HG03097 (cell line): ENCODE measurements at regions not wholly inside any gene's neighbourhood (a gene's known extent, or its start where the extent isn't known, plus 50 kb on each side); places are given as distances from the start of the nearest gene placed in this dataset.
"Not testable (repeated sequence)": the region's sequence is repeated elsewhere in the genome, so short reads cannot be mapped to it uniquely, and the experiment has no call there.

ENCODE experiments used
- ATAC-seq: cut with Tn5 transposase; IDR thresholded peaks from one replicate; pipeline ENCODE4 v1.9.1; 2021; ENCODE audit not compliant: unreplicated experiment, low FRiP score

DNA sequence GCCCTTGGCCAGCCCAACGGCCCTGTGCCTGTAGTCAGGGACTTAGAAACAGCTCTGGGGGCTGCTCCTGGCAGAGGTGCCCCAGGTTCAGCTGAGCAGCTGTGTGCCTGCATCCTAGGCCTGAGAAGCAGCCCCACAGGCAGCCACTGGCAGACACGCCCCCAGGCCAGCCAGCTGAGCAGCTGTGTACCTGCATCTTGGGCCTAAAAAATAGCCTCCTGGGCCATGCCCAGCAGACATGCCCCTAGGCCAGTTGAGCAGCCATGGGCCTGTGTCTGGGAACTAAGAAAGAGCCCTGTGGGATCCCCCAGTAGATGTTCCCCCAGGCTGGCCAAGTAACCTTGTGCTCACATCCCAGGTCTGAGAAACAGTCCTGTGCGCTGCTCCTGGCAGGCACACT is 64.0 kb downstream of the TBR1 start:
- no peak for ATAC-seq

GRCh38 chr2:161481619-161482018 is 65.5 kb downstream of the TBR1 start:
- no peak for ATAC-seq

DNA sequence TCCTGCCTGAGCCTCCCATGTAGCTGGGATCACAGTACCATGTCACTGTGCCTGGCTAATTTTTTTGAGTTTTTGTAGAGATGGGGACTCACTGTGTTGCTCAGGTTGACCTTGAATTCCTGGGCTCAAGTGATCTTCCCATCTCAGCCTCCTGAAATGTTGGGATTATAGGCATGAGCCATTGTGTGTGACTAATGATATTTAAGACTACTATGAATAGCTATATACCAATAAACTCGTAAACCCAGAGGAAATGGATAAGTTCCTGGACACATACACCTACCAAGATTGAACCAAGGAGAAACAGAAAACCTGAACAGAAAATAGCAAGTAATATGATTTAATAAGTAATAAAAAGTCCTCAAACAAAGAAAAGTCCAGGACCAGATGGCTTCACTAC is 68.0 kb downstream of the TBR1 start:
- ATAC-seq = no peak

- ATAC-seq = no peak
Measured at GRCh38 chr2:161486111-161486510, 70.0 kb downstream of the TBR1 start.

DNA sequence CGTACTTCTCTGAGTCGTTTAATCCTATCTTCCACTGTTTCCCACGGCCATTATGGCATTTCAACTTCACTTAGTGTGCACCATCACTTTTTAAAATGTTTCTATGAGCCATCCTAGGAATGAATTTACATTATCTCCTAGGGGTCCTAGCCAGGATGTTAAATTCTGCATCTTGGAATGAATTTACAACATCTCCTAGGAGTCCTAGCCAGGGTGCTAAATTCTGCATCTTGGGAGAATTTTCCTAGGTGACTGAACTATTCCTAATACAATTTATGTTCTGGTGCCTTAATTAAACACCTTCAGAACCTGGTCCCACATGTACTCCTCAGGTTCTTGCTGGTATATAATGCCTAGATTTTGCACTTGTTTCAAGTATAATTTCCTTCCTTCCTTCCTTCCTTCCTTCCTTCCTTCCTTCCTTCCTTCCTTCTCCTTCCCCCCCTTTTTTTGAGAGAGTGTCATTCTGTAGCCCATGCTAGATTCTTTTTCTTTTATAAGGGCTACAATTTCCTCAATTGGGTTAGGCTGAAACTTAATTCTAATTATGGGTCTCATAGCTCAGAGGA is 72.1 kb downstream of the TBR1 start:
- no peak for ATAC-seq

DNA sequence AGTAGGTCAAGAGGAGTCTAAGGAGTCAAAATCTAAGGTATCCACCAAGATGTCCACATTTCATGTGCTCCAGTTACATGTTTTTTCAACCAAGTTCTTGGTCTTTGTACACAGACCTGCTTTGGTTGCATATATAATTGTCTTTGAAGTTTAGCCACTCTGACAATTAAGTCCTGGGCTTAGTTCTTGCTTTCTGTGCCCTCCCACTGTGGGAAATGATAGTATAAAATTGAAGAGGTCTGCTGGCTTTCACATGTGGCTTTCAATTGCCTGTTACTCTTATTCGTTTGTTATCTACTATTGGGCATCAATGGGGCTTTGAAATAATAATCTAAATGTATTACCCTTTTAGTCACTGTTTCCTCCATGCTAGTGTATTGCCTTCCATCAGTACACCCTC is 72.8 kb downstream of the TBR1 start:
- ATAC-seq = no peak

- ATAC-seq = peak; percentile 66
Measured at GRCh38 chr2:161500892-161501610, 85.0 kb downstream of the TBR1 start.

DNA sequence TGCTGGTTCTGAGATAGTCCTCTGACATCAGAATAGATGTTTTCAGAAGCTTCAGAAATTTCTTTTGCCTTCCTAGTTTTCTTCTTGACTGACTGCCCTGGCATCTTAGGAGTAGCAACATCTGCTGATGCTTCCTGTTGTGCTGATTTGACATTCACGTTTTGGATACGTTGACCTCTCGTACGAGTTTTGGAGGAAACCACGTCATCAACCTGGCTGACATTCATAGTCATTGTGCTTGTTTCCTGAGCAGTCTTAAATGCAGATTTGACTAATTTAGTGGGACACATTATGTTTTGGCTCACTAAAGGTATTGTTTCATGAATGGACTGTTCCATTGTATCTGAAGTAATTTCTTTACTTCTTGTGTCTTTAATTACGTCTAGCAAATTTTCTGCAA is 86.2 kb downstream of the TBR1 start:
- not testable (repeated sequence) for ATAC-seq

GRCh38 chr2:161504628-161505289 is 88.7 kb downstream of the TBR1 start:
- not testable (repeated sequence) for ATAC-seq

DNA sequence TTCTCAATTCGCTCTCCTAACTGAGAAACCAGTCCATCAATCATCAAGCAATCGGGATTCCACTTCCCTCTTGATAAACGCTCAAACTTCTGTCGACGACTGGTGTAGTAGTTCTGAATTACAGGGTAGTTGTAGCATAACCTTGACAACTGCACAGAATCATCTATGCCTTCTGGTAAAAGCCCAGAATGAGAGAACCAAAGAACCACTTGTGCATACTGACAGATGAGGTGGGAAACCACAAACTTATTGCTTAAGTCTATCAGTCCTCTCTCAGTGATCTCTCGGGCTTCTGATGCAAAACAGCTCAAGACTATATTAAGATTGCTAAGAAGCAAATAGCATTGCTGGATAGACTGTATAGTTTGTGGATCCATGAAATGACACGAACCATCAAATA is 89.4 kb downstream of the TBR1 start:
- ATAC-seq = not testable (repeated sequence)

- ATAC-seq = not testable (repeated sequence)
Measured at GRCh38 chr2:161513295-161514032, 97.4 kb downstream of the TBR1 start.

DNA sequence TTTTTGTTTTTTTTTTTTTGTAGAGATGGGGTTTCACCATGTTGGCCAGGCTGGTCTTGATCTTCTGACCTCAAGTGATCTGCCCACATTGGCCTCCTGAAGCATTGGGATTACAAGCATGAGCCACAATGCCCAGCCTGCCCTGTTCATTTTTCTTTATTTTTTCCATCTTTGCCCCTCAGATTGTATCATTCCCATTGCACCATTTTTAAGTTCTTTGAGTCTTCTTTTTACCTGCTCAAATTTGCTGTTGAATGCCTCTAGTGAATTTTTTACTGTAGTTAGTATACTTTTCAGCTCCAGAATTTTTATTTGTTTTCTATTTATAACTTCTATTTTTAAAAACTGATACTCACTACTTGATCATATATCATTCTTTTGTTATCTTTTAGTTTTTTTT is 101.4 kb upstream of the SLC4A10 start:
- ATAC-seq = no peak

DNA sequence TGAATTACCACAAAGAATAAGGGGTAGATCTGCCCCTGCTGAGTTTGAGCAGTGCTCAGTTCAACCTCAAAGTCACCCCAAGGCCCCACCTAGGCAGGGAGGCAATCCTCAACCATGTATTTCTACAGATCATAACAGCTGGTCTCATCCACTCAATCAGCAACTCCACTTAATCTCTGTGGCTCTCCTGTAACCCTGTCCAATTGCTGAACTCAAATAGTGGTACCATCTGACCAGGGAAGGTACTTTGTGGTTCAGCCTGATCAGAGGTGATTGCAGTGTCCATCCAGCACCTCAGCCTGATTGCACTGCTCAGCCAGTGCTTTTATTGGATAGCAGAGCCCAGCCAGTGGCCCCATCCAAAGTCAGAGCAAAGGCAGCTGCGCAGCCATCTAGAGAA is 91.0 kb upstream of the SLC4A10 start:
- ATAC-seq = no peak

GRCh38 chr2:161546635-161547034 is 77.6 kb upstream of the SLC4A10 start:
- no peak for ATAC-seq

DNA sequence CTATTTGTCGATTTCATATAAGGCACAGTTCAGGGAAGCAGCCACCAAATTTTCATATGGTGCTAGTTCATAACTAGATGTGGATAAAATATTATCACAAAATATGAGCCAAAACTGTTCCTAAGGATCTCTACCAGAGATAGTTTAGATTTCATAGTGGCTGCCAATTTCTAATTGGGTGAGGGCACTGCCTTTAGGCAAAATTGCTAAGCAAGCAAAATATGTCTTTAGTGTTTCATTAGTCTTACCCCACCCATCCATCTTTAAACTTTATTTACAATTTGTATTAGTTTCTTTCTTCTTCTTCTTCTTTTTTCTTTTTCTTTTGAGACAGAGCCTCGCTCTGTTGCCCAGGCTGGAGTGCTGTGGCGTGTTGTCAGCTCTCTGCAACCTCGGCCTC is 77.1 kb upstream of the SLC4A10 start:
- ATAC-seq = no peak

GRCh38 chr2:161552015-161552414 is 72.2 kb upstream of the SLC4A10 start:
- no peak for ATAC-seq

- no peak for ATAC-seq
Measured at GRCh38 chr2:161555826-161556225, 68.4 kb upstream of the SLC4A10 start.

DNA sequence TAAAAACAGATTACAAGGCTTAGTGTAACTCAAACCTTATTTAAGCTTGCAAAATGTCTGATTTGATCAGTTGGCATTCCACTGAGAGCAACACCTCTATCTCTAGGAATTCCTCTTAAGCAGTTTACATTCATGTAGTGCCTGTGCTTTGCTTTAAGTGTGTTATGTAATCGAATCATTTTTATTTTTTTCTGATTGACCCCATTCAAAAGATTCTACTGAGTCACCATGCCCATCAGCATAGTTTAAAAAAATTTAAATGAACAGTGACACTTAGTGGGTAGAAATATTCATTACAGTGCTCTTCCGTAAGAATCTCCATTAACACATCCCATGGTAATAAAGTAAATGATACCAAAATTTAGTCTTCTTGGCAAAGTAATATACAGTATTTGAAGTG is 67.8 kb upstream of the SLC4A10 start:
- no peak for ATAC-seq

GRCh38 chr2:161557538-161557937 is 66.7 kb upstream of the SLC4A10 start:
- no peak for ATAC-seq

DNA sequence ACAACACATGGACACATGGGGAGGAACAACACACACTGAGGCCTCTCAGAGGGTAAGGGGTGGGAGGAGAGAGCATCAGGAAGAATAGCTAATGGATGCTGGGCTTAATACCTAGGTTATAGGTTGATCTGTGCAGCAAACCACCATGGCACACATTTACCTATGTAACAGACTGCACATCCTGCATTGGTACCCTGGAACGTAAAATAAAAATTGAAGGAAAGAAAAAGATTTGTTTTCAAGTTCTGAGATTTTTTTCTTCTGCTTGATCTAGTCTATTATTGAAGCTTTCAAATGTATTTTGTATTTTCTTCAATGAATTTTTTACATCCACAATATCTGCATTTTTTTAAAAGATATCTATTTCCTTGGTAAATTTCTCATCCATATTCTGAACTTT is 59.3 kb upstream of the SLC4A10 start:
- ATAC-seq = no peak

- no peak for ATAC-seq
Measured at GRCh38 chr2:161569401-161569800, 54.8 kb upstream of the SLC4A10 start.
